Esophagus mucosa (tissue), 1 donor: ENCODE measurements at regions not wholly inside any gene's neighbourhood (a gene's known extent, or its start where the extent isn't known, plus 50 kb on each side); places are given as distances from the start of the nearest gene placed in this dataset.
A peak's percentile ranks its signal among the peaks of the same experiment; 100 is the strongest.

Experiments used
- ATAC-seq: fragments of 200-7000 bp; cut with Tn5 transposase; one replicate; pipeline ENCODE4 v1.9.1; 2020
- donor health status: DM: yes; HTN: yes; CAD: no.

DNA sequence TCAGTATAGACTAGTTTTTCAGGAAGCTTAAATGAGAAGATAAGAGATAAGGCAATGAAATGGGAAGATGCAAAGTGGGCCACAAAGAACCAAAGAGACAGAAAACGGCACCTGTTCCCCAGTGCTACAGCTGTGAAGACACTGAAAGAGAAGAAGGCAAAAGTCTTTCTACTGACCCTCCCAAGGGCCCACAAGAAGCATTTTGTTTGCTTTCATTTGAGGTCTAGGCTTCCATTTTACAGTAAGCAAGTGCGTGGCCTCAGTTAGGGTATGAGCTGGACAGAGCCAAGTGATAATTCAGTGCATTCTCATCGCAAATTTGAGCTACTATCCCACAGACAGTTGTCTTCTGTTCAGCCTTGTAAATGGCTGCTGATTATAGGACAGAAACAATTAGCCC lies 53.4 kb upstream of the STK17B start:
- no peak for ATAC-seq

DNA sequence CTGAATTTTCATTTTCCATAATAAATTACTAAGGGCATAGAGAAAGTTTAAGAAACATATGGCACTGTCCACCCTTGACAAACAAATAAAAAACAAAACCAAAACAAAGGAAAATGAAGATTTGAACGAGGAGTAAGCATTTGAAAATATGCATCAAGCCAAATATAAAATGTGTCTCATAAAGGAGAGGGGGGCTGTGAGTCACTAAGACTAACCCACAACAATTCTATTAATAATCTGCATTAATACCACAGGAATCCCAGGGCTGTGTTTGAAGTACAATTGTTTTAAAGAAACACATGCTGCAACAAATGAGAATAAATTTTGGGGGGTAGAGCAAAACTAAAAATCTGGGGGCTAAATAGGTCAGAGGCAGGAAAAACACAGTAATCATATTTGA lies 53.8 kb upstream of the STK17B start:
- ATAC-seq, result no peak

- ATAC-seq, result no peak
Measured at GRCh38 chr2:196226058-196226706, 54.8 kb upstream of the STK17B start.

GRCh38 chr2:196226707-196227065 lies 55.3 kb upstream of the STK17B start:
- ATAC-seq, result no peak

GRCh38 chr2:196229013-196229412 lies 57.6 kb upstream of the STK17B start:
- no peak for ATAC-seq

DNA sequence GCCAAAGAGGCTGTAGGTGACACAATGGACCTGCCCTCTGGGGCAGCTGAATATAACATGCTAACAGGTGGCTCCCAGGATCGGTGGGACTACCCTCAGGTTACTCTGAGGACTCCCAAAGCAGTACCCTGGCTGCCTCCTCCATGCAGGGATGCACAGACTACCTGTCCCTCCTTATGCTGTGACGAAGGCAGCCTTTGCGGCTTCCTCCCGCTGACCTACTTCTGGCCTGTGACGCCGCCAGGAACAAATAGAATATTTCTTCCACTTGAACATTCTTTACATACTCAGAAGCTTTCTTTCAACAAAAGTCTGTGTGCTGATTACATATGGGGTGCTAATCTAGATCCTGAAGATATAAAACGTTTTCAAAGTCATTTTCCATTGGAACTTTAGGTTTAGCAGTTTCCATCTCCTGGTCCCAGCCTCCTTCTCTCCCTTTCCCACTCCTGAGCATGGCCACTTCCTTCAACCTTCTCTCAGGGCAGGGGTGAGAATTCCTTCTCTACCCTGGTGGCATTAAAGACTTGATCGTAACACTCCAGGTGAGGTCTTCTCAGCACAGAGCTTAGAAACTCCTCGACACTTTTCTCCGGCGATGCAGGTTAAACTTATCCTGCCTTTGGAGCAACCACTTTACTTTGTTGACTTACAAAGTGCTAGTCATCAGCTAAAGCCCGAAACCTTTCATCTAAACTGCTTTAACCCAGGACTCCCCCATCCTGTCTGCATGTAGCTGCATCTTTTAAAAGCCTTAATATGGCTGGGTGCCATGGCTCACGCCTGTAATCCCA lies 58.9 kb upstream of the STK17B start:
- no peak for ATAC-seq

- peak; percentile 95 for ATAC-seq
Measured at GRCh38 chr2:196233021-196233804, 61.8 kb upstream of the STK17B start.

- ATAC-seq, result peak; percentile 31
Measured at GRCh38 chr2:196233805-196234475, 62.6 kb upstream of the STK17B start.

DNA sequence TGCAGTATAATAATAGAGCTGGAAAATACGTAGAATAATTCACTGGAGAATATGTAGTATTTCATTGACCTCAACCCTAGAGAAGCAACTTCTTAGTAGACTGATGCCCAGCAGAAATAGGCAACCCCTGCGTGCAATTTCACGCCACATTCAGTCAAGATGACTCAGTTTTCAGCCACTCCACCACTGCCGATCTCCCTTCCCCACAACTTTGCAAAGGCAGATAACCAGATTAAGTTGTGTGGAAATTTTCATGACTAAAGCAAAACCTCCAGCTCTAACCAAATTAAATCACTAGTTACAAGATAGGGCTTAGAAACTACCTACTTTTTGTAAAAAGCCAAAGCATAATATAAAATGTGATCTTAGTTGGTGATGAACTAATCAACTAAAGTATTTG lies 63.3 kb upstream of the STK17B start:
- no peak for ATAC-seq

- no peak for ATAC-seq
Measured at GRCh38 chr2:196238836-196239380, 67.5 kb upstream of the STK17B start.

DNA sequence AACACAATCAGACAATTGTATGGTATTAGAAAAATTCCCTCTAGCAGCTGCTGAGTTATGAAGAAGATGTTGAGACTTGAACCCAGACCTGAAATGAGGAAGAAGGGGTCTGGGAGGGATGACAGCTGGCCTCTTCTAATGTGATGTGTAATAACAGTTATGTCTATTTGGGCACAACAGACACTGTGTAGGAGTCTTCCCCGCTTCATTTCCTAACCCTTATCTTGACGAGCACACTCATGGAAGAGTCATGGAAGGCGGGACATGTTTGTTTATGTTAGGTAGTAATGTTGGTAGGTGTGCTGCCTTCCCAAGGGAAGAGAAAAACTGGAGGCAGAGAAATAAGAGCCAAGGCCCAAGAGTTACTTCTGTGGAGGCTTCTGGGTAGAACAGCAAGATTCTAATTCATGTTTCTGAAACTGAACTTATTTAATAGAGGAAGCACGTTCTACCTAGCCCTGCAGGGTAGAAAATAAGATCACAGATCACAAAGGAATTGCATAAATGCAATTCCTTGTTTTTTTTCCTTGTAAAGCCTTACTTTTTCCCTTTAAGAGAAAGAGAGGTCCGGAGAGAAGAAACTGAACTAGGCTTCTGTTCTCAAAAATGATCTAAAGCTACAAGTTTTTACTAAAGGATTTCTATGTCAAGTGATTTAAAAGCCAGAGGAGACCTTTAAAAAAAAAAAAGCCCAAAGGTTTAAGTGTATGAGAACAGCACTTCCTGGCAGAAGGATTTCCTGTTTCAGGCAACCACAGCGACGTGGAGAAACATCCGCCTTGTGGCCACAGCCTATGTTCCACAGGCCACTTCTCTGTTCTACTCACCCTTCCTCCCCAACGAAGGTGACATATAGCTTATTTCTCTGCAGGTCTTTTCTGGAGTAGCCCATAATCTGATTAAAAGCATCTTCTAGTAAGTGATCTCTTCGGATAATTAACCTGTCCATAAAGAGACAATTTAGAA lies 68.5 kb upstream of the STK17B start:
- ATAC-seq, result peak; percentile 83

DNA sequence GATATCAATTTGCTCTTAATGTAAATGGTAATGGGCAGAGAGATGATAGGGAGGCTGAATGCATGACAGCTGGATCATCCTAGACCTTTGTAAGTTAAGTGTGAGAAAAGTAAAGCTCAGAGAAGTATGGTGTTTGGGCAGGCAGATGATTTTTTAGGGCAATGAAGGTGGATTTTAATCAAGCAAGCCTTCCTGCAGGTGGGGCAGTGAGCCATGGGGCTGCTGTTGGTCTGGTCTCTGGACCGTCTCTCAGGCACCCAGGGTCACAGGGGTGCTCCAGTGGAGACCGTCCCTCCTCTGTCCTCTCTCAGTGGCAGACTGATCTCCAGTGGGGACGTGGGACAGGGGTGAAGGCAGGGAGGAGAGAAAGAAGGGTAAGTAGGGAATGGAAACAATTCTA lies 69.8 kb upstream of the STK17B start:
- no peak for ATAC-seq

- ATAC-seq, result peak; percentile 64
Measured at GRCh38 chr2:196242131-196242620, 70.8 kb upstream of the STK17B start.

DNA sequence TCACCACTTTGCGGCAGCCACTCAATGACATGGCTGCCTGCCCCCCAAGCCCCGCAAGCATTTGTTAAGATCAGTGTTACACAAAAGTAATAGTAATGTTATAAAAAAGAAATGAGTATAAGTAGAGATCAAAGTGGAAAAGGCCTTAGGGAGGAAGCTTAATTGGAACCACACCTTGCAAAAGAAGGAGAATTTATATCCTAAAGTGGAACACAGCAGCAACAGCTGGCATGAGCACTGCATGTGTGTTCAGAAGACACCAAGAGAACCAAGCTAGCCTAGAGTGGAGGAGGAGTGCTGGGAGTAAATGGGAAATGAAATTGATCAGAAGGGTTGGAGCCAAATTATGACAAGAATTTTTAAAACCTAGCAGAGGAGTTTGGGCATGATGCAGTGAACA lies 73.1 kb upstream of the STK17B start:
- ATAC-seq, result no peak

- ATAC-seq, result no peak
Measured at GRCh38 chr2:196244966-196245365, 73.6 kb upstream of the STK17B start.

DNA sequence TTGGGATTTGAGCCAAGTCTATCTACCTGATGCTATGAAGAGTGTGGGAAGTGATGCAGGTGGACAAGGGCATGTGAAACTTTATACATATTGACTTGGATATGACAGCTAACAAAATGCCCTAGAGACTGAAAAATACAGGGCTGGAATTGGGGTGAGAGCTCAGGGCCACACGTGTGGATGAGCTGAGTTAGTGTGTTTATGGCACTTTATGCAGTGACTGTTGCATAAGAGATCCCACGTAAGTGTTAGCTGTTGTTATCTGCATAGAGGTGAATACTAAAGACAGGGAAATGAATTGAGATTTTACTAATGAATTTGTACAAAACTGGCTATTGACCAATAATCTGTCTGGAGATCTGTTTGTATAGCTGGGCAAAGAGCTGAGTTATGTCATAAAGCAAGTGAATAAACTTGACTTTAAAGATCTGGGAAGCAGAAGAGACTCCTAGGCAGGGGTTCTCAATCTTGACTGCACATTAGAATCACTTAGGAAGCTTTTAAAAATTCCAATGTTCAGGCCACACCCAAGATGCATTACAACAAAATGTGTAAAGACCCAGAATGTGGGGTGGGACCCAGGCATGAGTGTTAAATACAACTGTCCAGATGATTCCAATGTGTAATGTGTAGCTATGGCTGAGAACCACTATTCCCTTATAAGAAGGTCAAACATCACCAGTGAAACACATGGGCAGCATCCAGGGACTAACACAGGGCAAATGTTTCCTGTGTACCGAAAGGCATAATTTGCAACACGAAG lies 74.2 kb upstream of the STK17B start:
- ATAC-seq, result no peak

- no peak for ATAC-seq
Measured at GRCh38 chr2:196247114-196247975, 76.0 kb upstream of the STK17B start.

- no peak for ATAC-seq
Measured at GRCh38 chr2:196247976-196248280, 76.5 kb upstream of the STK17B start.

- ATAC-seq, result no peak
Measured at GRCh38 chr2:196248467-196249094, 77.2 kb upstream of the STK17B start.
